ENCODE measurements at regions not wholly inside any gene's neighbourhood (a gene's known extent, or its start where the extent isn't known, plus 50 kb on each side); places are given as distances from the start of the nearest gene placed in this dataset.

DNA sequence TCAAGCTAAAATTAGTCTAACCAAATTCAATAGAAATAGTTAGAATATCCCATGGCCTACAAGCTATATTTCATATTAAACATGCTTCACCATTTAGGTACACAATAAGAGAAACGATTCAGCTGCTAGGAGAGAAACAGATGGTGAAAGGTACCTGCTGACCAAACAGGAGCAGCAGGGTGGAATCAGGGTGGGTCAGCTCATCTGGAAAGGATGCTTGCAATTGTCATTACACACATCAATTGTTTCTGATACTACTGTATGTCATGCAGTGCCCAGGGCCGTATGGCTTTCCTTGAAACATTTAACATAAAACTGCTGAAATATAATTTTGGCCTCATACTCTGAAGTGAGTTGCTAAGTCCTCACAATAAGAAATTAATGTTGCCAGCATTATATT lies 776.0 kb downstream of the DACH1 start:
- WGBS (ENCODE audit: insufficient coverage), result no CpG with 5 or more reads among the region's 2 CpGs
- Mint-ChIP-seq H3K36me3 (no peaks in the 10 kb centered on the region), H3K27me3 (no peaks in the 10 kb centered on the region), H3K4me3 (no peak overlapping the region), H3K9me3 (peaks cover 7 to 11% (median 9%) of the 10 kb centered on the region in 3 donors), H3K4me1 (no peaks in the 10 kb centered on the region), H3K27ac (no peak overlapping the region)
- Histone ChIP-seq H3K4me1 (ENCODE audit: control insufficient read depth in 1 of 2, extremely low read depth in 1 of 2, insufficient read depth in 2 of 2, low read length in 2 of 2) (no peaks in the 10 kb centered on the region), H3K27ac (ENCODE audit: low read length) (no peak overlapping the region), H3K9me3 (no peaks in the 10 kb centered on the region), H3K27me3 (replicated peaks in 1 of 2; ENCODE audit: control insufficient read depth in 2 of 2, extremely low read depth in 1 of 2, insufficient read depth in 2 of 2, low read length in 1 of 2) (no peaks in the 10 kb centered on the region), H3K4me3 (ENCODE audit: control insufficient read depth in 1 of 2, extremely low read depth in 1 of 2, low read length in 1 of 2) (no peak overlapping the region), H3K36me3 (ENCODE audit: control insufficient read depth in 2 of 2, extremely low read depth in 1 of 2, insufficient read depth in 1 of 2, low read length in 1 of 2) (no peaks in the 10 kb centered on the region)
- ChIA-PET CTCF (no interaction called here), POLR2A (no interaction called here)
- DNase-seq (no peak), ATAC-seq (replicated peaks in 1 of 4) (no peak)

DNA sequence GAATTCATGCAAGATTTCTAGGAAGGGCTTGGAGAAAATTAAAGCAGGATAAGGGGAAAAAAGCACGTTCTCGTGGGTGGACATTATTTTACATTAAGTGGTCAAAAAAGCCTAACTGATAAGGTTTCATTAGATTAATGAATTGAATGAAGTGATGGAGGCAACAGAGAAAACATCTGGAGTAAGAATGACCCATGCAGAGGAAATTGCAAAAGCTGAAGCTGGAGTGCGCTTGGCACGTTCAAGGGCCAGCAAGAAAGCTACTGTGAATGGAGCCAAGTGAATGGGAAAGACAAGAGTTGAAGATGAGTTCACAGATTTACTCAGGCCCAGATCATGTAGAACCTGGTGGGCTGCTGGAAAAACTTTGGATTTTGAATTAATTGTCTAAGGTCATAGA lies 777.9 kb downstream of the DACH1 start:
- 87% methylated on average over 4 of the region's 4 CpGs for WGBS (ENCODE audit: insufficient coverage)
- no peaks in the 10 kb centered on the region for H3K27me3 ChIP-seq (replicated peaks in 1 of 2; ENCODE audit: control insufficient read depth in 2 of 2, extremely low read depth in 1 of 2, insufficient read depth in 2 of 2, low read length in 1 of 2)
- DNase-seq (no peak), ATAC-seq (replicated peaks in 1 of 4) (no peak)
- Mint-ChIP-seq H3K9me3 (peaks cover 3 to 12% (median 10%) of the 10 kb centered on the region in 3 donors), H3K4me3 (no peak overlapping the region), H3K27ac (no peak overlapping the region), H3K36me3 (no peaks in the 10 kb centered on the region), H3K27me3 (no peaks in the 10 kb centered on the region), H3K4me1 (no peaks in the 10 kb centered on the region)
- H3K27ac ChIP-seq (ENCODE audit: low read length), result no peak overlapping the region
- no peak overlapping the region for H3K4me3 ChIP-seq (ENCODE audit: control insufficient read depth in 1 of 2, extremely low read depth in 1 of 2, low read length in 1 of 2)
- H3K4me1 ChIP-seq (ENCODE audit: control insufficient read depth in 1 of 2, extremely low read depth in 1 of 2, insufficient read depth in 2 of 2, low read length in 2 of 2), result no peaks in the 10 kb centered on the region
- ChIA-PET POLR2A (no interaction called here), CTCF (no interaction called here)
- H3K9me3 ChIP-seq, result no peaks in the 10 kb centered on the region
- H3K36me3 ChIP-seq (ENCODE audit: control insufficient read depth in 2 of 2, extremely low read depth in 1 of 2, insufficient read depth in 1 of 2, low read length in 1 of 2), result no peaks in the 10 kb centered on the region

DNA sequence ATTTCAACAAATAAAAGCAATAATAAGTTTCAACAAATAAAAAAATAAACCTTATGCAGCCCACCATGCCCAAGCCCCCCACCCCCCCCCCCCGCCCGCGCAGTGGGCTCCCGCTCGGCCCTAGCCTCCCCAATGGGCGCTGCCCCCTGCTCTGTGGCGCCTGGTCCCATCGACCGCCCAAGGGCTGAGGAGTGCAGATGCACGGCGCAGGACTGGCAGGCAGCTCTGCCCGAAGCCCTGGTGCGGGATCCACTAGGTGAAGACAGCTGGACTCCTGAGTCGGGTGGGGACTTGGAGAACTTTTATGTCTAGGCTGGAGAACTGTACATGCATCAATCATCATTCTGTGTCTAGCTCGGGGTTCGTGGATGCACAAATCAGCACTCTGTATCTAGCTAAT lies 779.6 kb downstream of the DACH1 start:
- Histone ChIP-seq H3K4me1 (ENCODE audit: control insufficient read depth in 1 of 2, extremely low read depth in 1 of 2, insufficient read depth in 2 of 2, low read length in 2 of 2) (no peaks in the 10 kb centered on the region), H3K4me3 (ENCODE audit: control insufficient read depth in 1 of 2, extremely low read depth in 1 of 2, low read length in 1 of 2) (no peak overlapping the region), H3K27ac (ENCODE audit: low read length) (no peak overlapping the region), H3K9me3 (no peaks in the 10 kb centered on the region), H3K27me3 (replicated peaks in 1 of 2; ENCODE audit: control insufficient read depth in 2 of 2, extremely low read depth in 1 of 2, insufficient read depth in 2 of 2, low read length in 1 of 2) (no peaks in the 10 kb centered on the region), H3K36me3 (ENCODE audit: control insufficient read depth in 2 of 2, extremely low read depth in 1 of 2, insufficient read depth in 1 of 2, low read length in 1 of 2) (no peaks in the 10 kb centered on the region)
- H3K27ac Mint-ChIP-seq, result no peak overlapping the region
- H3K9me3 Mint-ChIP-seq, result peaks cover 6 to 12% (median 10%) of the 10 kb centered on the region in 3 donors
- DNase-seq (no peak), ATAC-seq (replicated peaks in 1 of 4) (no peak)
- WGBS (ENCODE audit: insufficient coverage), result 92% methylated on average over 9 of the region's 16 CpGs
- H3K4me3 Mint-ChIP-seq, result no peak overlapping the region
- H3K36me3 Mint-ChIP-seq, result no peaks in the 10 kb centered on the region
- ChIA-PET CTCF (no interaction called here), POLR2A (no interaction called here)
- no peaks in the 10 kb centered on the region for H3K4me1 Mint-ChIP-seq
- H3K27me3 Mint-ChIP-seq, result no peaks in the 10 kb centered on the region

DNA sequence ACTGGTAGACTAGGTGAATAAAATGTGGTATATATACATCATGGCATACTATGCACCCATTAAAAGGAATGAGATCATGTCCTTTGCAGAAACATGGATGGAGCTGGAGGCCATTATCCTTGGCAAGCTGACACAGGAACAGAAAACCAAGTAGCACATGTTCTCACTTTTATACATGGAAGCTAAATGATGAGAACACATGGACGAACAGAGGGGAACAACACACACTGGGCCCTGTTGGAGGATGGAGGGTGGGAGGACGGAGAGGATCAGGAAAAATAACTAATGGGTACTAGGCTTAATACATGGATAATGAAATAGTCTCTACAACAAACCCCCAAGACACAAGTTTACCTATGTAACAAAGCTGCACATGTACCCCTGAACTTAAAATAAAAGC lies 780.0 kb downstream of the DACH1 start:
- H3K27ac Mint-ChIP-seq, result no peak overlapping the region
- no peaks in the 10 kb centered on the region for H3K9me3 ChIP-seq
- no peak overlapping the region for H3K4me3 Mint-ChIP-seq
- ATAC-seq (replicated peaks in 1 of 4) (no peak), DNase-seq (no peak)
- H3K4me3 ChIP-seq (ENCODE audit: control insufficient read depth in 1 of 2, extremely low read depth in 1 of 2, low read length in 1 of 2), result no peak overlapping the region
- CTCF ChIA-PET, result no interaction called here
- POLR2A ChIA-PET, result no interaction called here
- H3K4me1 Mint-ChIP-seq, result no peaks in the 10 kb centered on the region
- no peaks in the 10 kb centered on the region for H3K4me1 ChIP-seq (ENCODE audit: control insufficient read depth in 1 of 2, extremely low read depth in 1 of 2, insufficient read depth in 2 of 2, low read length in 2 of 2)
- no CpG with 5 or more reads among the region's 2 CpGs for WGBS (ENCODE audit: insufficient coverage)
- H3K36me3 ChIP-seq (ENCODE audit: control insufficient read depth in 2 of 2, extremely low read depth in 1 of 2, insufficient read depth in 1 of 2, low read length in 1 of 2), result no peaks in the 10 kb centered on the region
- no peaks in the 10 kb centered on the region for H3K27me3 Mint-ChIP-seq
- no peak overlapping the region for H3K27ac ChIP-seq (ENCODE audit: low read length)
- no peaks in the 10 kb centered on the region for H3K27me3 ChIP-seq (replicated peaks in 1 of 2; ENCODE audit: control insufficient read depth in 2 of 2, extremely low read depth in 1 of 2, insufficient read depth in 2 of 2, low read length in 1 of 2)
- H3K9me3 Mint-ChIP-seq, result peaks cover 6 to 12% (median 10%) of the 10 kb centered on the region in 3 donors
- no peaks in the 10 kb centered on the region for H3K36me3 Mint-ChIP-seq

DNA sequence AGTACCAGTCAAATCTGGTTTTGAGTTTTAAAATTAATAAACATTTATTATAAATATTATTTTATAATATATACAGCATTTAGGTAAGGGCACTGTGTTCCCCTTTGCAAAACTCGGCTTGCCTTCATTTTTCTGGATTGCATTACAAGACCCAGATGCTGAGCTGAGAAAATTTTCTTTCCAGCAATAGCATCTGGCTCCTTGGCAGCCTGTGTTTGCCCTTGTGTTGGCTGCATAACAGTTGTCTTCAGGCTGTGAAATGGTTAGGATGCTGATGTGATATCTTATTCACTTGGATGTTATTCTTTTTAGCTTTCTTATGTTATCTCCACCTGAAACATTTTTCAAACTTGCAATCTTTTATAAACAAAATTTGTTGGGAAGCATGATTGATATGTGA lies 784.4 kb downstream of the DACH1 start:
- no peaks in the 10 kb centered on the region for H3K9me3 ChIP-seq
- H3K4me1 ChIP-seq (ENCODE audit: control insufficient read depth in 1 of 2, extremely low read depth in 1 of 2, insufficient read depth in 2 of 2, low read length in 2 of 2), result no peaks in the 10 kb centered on the region
- Mint-ChIP-seq H3K4me1 (no peaks in the 10 kb centered on the region), H3K36me3 (no peaks in the 10 kb centered on the region), H3K4me3 (no peak overlapping the region), H3K27me3 (no peaks in the 10 kb centered on the region), H3K9me3 (peaks cover 3 to 11% (median 5%) of the 10 kb centered on the region in 3 donors), H3K27ac (no peak overlapping the region)
- H3K27me3 ChIP-seq (replicated peaks in 1 of 2; ENCODE audit: control insufficient read depth in 2 of 2, extremely low read depth in 1 of 2, insufficient read depth in 2 of 2, low read length in 1 of 2), result no peaks in the 10 kb centered on the region
- no peak overlapping the region for H3K27ac ChIP-seq (ENCODE audit: low read length)
- no peaks in the 10 kb centered on the region for H3K36me3 ChIP-seq (ENCODE audit: control insufficient read depth in 2 of 2, extremely low read depth in 1 of 2, insufficient read depth in 1 of 2, low read length in 1 of 2)
- no peak for DNase-seq
- no peak for ATAC-seq (replicated peaks in 1 of 4)
- no CpG with 5 or more reads among the region's 1 CpG for WGBS (ENCODE audit: insufficient coverage)
- CTCF ChIA-PET, result no interaction called here
- no peak overlapping the region for H3K4me3 ChIP-seq (ENCODE audit: control insufficient read depth in 1 of 2, extremely low read depth in 1 of 2, low read length in 1 of 2)
- POLR2A ChIA-PET, result no interaction called here

DNA sequence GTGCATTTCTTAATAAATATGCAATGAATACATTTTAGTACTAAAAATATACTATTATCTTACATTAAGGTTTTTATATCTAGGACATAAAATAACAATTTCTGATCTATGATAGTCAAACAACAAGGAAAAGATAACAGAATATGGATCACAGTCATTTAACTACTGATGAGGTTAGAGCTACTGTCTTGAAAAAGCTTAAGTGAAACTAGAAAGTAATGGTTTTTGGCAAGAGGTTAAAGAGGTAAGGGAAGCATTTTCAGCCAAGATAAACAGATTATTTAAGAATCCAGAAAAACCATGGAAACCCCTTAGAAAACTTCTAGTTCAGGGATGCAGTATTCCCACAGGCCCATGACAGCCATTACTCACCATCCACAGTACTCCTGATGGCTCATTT lies 787.4 kb downstream of the DACH1 start:
- H3K4me1 ChIP-seq (ENCODE audit: control insufficient read depth in 1 of 2, extremely low read depth in 1 of 2, insufficient read depth in 2 of 2, low read length in 2 of 2), result no peaks in the 10 kb centered on the region
- H3K36me3 ChIP-seq (ENCODE audit: control insufficient read depth in 2 of 2, extremely low read depth in 1 of 2, insufficient read depth in 1 of 2, low read length in 1 of 2), result no peaks in the 10 kb centered on the region
- Mint-ChIP-seq H3K27ac (no peak overlapping the region), H3K9me3 (peaks cover 2 to 4% (median 3%) of the 10 kb centered on the region in 3 donors), H3K4me3 (no peak overlapping the region), H3K27me3 (no peaks in the 10 kb centered on the region), H3K36me3 (no peaks in the 10 kb centered on the region), H3K4me1 (no peaks in the 10 kb centered on the region)
- ChIA-PET CTCF (no interaction called here), POLR2A (no interaction called here)
- ATAC-seq (replicated peaks in 1 of 4), result no peak
- no peak for DNase-seq
- H3K27me3 ChIP-seq (replicated peaks in 1 of 2; ENCODE audit: control insufficient read depth in 2 of 2, extremely low read depth in 1 of 2, insufficient read depth in 2 of 2, low read length in 1 of 2), result no peaks in the 10 kb centered on the region
- no peak overlapping the region for H3K27ac ChIP-seq (ENCODE audit: low read length)
- H3K9me3 ChIP-seq, result no peaks in the 10 kb centered on the region
- no peak overlapping the region for H3K4me3 ChIP-seq (ENCODE audit: control insufficient read depth in 1 of 2, extremely low read depth in 1 of 2, low read length in 1 of 2)

DNA sequence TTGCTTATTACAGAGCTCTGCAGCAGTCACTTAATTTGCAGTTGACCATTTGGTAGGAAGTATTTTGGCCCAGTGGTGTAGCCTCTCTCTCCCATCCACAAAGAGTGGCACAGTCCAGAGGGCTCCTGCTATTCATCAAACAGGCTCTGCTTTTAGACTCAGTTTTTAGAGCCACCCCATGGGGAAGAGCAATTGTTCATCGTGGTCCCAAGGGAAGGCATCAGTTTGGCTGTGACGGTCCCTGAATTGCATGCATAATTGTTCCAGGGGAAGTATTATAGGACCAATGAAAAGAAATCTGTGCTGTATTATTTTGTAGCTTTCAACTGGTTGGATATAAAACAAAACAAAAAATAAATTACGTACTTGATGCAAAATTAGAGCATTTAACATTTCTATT lies 799.0 kb downstream of the DACH1 start:
- Histone ChIP-seq H3K4me3 (ENCODE audit: control insufficient read depth in 1 of 2, extremely low read depth in 1 of 2, low read length in 1 of 2) (no peak overlapping the region), H3K9me3 (no peaks in the 10 kb centered on the region), H3K27ac (ENCODE audit: low read length) (no peak overlapping the region), H3K27me3 (replicated peaks in 1 of 2; ENCODE audit: control insufficient read depth in 2 of 2, extremely low read depth in 1 of 2, insufficient read depth in 2 of 2, low read length in 1 of 2) (no peaks in the 10 kb centered on the region), H3K4me1 (ENCODE audit: control insufficient read depth in 1 of 2, extremely low read depth in 1 of 2, insufficient read depth in 2 of 2, low read length in 2 of 2) (no peaks in the 10 kb centered on the region), H3K36me3 (ENCODE audit: control insufficient read depth in 2 of 2, extremely low read depth in 1 of 2, insufficient read depth in 1 of 2, low read length in 1 of 2) (no peaks in the 10 kb centered on the region)
- H3K9me3 Mint-ChIP-seq, result peaks cover 7 to 25% (median 10%) of the 10 kb centered on the region in 3 donors
- no peak overlapping the region for H3K4me3 Mint-ChIP-seq
- H3K36me3 Mint-ChIP-seq, result no peaks in the 10 kb centered on the region
- no peaks in the 10 kb centered on the region for H3K4me1 Mint-ChIP-seq
- no peaks in the 10 kb centered on the region for H3K27me3 Mint-ChIP-seq
- no peak overlapping the region for H3K27ac Mint-ChIP-seq
- POLR2A ChIA-PET, result no interaction called here
- CTCF ChIA-PET, result no interaction called here
- 92% methylated on average over 2 of the region's 3 CpGs for WGBS (ENCODE audit: insufficient coverage)
- no peak for ATAC-seq (replicated peaks in 1 of 4)
- DNase-seq, result no peak
